Heart right ventricle (tissue), 16 donors: ENCODE measurements at regions not wholly inside any gene's neighbourhood (a gene's known extent, or its start where the extent isn't known, plus 50 kb on each side); places are given as distances from the start of the nearest gene placed in this dataset.
"Not testable (repeated sequence)": the region's sequence is repeated elsewhere in the genome, so short reads cannot be mapped to it uniquely, and the experiment has no call there.

Experiments used
- ATAC-seq, 8 donors: fragments of 200-7000 bp; cut with Tn5 transposase; one replicate each; pipeline ENCODE4 v1.9.1; 2020; ENCODE audit warnings: mild to moderate bottlenecking in 8 of 8, moderate library complexity in 8 of 8, moderate number of reproducible peaks in 1 of 8
- DNase-seq, 2 donors: peaks; one replicate each; pipeline ENCODE4 v3.0.0-alpha.2; 2020
- H3K27ac ChIP-seq, 10 donors: fragments of 200-600 bp; sonication (generic) in 2 of 10; one replicate each; pipeline versions ENCODE4 v1.5.0 to v1.8.0; 2020 to 2022; ENCODE audit warnings: mild to moderate bottlenecking in 3 of 10
- H3K27me3 ChIP-seq, 7 donors: fragments of 200-600 bp; one replicate each; pipeline ENCODE4 v1.8.0; 2021 to 2022; ENCODE audit warnings: mild to moderate bottlenecking in 2 of 7
- H3K36me3 ChIP-seq, 9 donors: fragments of 200-600 bp; sonication (generic) in 1 of 9; one replicate each; pipeline versions ENCODE4 v1.5.0 to v1.8.0; 2020 to 2022; ENCODE audit warnings: mild to moderate bottlenecking in 2 of 9
- H3K4me1 ChIP-seq, 9 donors: fragments of 200-600 bp; sonication (generic) in 1 of 9; one replicate each; pipeline versions ENCODE4 v1.5.0 to v1.8.0; 2020 to 2022; ENCODE audit warnings: mild to moderate bottlenecking in 4 of 9
- H3K4me3 ChIP-seq, 10 donors: fragments of 200-600 bp; sonication (generic) in 2 of 10; one replicate each; pipeline versions ENCODE4 v1.5.0 to v1.8.0; 2020 to 2022; ENCODE audit warnings: mild to moderate bottlenecking in 7 of 10, moderate library complexity in 2 of 10
- H3K9me3 ChIP-seq, 11 donors: fragments of 200-600 bp in 10 of 11; sonication (generic) in 2 of 11; one replicate each; pipeline versions ENCODE4 v1.5.0 to v1.8.0; 2013 to 2022; ENCODE audit warnings: mild to moderate bottlenecking in 2 of 11, control low read depth in 1 of 11, moderate library complexity in 1 of 11
- WGBS, 2 donors: extraction: QIAGEN DNeasy Blood & Tissue Kit; methylation state at CpG; one replicate each; pipeline ENCODE4 v1.1.7; 2013; ENCODE audit warnings: inconsistent platforms in 1 of 2; 5-methylcytosine and 5-hydroxymethylcytosine counted together
- intact Hi-C, 10 donors: fragments of 100-400 bp; cut with DNase I; formaldehyde crosslinking; loops; one replicate each; pipeline versions ENCODE4 v1.11.1 to v1.14.2; 2022
- TF ChIP-seq, protein P1 (sequence below), 9 donors: fragments of 200-600 bp; sonication (generic) in 2 of 9; IDR thresholded peaks; one replicate each; pipeline versions ENCODE4 v1.5.0 to v1.8.0; 2021 to 2022; ENCODE audit warnings: antibody characterized with exemption in 9 of 9, mild to moderate bottlenecking in 5 of 9, moderate library complexity in 1 of 9
- donor health status: Arrhythmogenic right ventricular cardiomyopathy.
- donor health status: ischemic (EF 13 %, LVEDD 7.1; RV severe dilation, severe dysfunction).
- donor health status: healthy with polysubstance abuse.
- donor health status: DM: no; HTN: yes; CAD: no.
- donor health status: DM: no; HTN: no; CAD: no.
- donor health status: ischemic (EF 25% LVEDD 6.9; RV normal size, moderate dysfunction).
- donor health status: ischemic (EF 25% LVEDD 5.7; RV mildly dilated, moderate dysfunction).
- donor health status: healthy.
- donor health status: DM: yes; HTN: yes; CAD: no.
- donor health status: Ischemic cardiomyopathy.
- donor health status: ischemic (EF 35%, LVEDD 5.7; RV mildly dilated, moderate dysfunction).
- donor health status: nonischemic (EF 11% LVEDD 7.7; RV severe dilation, severe dysfunction).
- donor health status: DM: yes; HTN: yes; CAD: no.
- donor health status: PGD.
- donor health status: ischemic (EF 29% LVEDD 5.4; RV normal size, mild dysfunction).
- donor health status: nonischemic (EF 23%, LVEDD 6.1; RV moderate dilation, normal function).

DNA sequence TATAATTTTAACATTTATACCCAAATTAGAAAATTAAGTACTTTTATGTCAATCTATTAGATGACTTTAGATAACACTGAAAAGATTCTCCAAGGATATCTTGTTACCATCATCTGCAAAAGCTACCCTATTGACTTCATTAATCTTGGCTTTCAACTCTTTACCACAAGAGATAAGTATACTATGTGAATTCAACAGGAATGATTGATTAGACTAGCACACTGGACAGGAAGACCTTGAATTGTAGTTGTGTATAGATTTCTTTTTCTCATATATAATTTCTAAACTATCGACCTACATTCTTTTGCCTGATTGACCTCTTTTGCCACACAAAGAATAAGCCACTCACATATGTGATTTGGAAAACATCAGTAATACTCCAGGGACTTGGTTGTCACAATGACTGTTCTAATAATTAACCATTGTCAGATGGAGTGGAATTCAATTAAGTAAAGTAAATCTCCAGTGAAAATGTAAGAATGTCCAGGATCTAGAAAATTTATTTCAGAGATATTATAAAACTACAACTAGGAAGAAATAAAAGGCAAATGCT, 1132.0 kb downstream of the SORCS1 start:
- 56 to 74% methylated on average over 1 of the region's 1 CpG for WGBS, 2 donors

DNA sequence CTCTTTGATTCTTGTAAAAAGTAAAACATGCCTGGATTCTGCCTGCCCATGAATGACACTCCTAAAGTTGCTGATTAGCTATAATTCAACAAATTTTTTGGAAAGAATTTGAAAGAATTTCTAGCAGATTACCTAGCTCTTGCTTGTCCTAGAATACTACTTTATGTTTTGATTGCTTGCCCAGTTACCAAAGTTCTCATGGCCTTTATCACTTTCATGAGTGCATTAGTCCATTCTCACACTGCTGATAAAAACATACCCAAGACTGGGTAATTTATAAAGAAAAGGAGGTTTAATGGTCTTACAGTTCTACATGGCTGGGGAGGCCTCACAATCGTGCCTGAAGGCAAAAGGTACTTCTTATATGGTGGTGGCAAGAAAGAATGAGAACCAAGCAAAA, 1137.3 kb downstream of the SORCS1 start:
- WGBS, 2 donors: 52 to 55% methylated on average over 1 of the region's 1 CpG
- Histone ChIP-seq H3K27me3 (no peaks in the 10 kb centered on the region), H3K27ac (no peak overlapping the region), H3K36me3 (no peaks in the 10 kb centered on the region), H3K4me3 (no peak overlapping the region), H3K9me3 (no peaks in the 10 kb centered on the region), H3K4me1 (no peaks in the 10 kb centered on the region)
- no peak for DNase-seq
- ATAC-seq: no peak
- TF ChIP-seq, protein P1, sequence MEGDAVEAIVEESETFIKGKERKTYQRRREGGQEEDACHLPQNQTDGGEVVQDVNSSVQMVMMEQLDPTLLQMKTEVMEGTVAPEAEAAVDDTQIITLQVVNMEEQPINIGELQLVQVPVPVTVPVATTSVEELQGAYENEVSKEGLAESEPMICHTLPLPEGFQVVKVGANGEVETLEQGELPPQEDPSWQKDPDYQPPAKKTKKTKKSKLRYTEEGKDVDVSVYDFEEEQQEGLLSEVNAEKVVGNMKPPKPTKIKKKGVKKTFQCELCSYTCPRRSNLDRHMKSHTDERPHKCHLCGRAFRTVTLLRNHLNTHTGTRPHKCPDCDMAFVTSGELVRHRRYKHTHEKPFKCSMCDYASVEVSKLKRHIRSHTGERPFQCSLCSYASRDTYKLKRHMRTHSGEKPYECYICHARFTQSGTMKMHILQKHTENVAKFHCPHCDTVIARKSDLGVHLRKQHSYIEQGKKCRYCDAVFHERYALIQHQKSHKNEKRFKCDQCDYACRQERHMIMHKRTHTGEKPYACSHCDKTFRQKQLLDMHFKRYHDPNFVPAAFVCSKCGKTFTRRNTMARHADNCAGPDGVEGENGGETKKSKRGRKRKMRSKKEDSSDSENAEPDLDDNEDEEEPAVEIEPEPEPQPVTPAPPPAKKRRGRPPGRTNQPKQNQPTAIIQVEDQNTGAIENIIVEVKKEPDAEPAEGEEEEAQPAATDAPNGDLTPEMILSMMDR (IDR thresholded peaks at IDR 0.05): no peak
- intact Hi-C loops: no loop called here

More for the DNA sequence above, 1132.0 kb downstream of the SORCS1 start:
- DNase-seq (no peak), ATAC-seq (no peak)
- no peaks in the 10 kb centered on the region for H3K4me1 ChIP-seq
- no peaks in the 10 kb centered on the region for H3K36me3 ChIP-seq
- no peak overlapping the region for H3K4me3 ChIP-seq
- TF ChIP-seq, protein P1 (IDR thresholded peaks at IDR 0.05): no peak
- H3K27me3 ChIP-seq: no peaks in the 10 kb centered on the region
- H3K27ac ChIP-seq: no peak overlapping the region
- peaks cover 0 to 27% (median 0%) of the 10 kb centered on the region in 11 donors for H3K9me3 ChIP-seq
- intact Hi-C loops: no loop called here

DNA sequence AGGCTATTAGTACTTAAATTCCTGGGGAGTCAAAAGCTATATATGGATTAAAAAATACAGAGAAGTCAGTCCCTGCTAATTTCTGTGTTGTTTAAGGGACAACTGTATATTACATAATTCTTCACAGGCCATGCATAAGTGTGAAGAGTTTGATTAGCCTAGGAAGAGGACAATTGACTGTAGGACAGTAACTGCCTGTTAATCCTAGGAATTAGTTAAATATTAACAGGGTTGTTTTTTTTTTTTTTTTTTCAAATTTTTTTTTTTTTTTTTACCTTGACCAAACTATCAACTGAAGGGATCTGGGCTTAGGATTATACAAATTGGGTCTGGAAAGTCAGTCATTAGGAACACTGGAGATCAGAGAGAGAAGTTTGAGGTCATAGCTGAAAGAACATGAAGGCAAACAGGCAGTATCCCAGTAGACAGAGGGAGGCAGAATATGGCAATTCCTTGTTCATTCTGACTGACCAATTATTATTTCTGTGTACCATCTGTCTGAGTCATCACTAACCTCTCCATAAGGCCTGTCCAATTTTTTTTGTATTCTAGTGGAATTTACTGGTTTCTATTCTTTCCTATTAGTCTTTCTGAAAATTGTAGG, 1139.2 kb downstream of the SORCS1 start:
- ATAC-seq (no peak), DNase-seq (no peak)
- H3K9me3 ChIP-seq: no peaks in the 10 kb centered on the region
- no peaks in the 10 kb centered on the region for H3K36me3 ChIP-seq
- H3K4me1 ChIP-seq: no peaks in the 10 kb centered on the region
- no peak overlapping the region for H3K27ac ChIP-seq
- TF ChIP-seq, protein P1 (IDR thresholded peaks at IDR 0.05): no peak
- intact Hi-C loops: no loop called here
- no peak overlapping the region for H3K4me3 ChIP-seq
- H3K27me3 ChIP-seq: no peaks in the 10 kb centered on the region

DNA sequence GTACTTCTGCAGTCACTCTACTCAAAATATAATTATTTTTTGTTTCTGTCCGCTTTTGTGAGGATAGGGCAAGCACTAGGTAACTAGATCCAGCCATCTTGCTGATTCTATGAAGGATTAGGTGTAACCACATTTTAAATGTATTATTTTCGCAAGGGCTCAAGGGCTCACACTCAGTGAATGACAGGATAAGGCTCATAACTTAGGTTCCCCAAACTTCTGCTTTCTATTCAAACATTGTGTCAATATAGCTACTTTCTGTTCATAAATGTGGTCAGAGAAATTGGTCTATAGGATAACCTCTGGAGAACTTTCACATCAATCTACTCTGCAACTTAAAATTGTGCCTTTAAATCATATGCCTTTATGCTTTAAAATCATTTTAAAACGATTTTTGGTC, 1141.2 kb downstream of the SORCS1 start:
- 70 to 80% methylated on average over 3 of the region's 3 CpGs for WGBS, 2 donors
- H3K4me3 ChIP-seq: no peak overlapping the region
- intact Hi-C loops: no loop called here

DNA sequence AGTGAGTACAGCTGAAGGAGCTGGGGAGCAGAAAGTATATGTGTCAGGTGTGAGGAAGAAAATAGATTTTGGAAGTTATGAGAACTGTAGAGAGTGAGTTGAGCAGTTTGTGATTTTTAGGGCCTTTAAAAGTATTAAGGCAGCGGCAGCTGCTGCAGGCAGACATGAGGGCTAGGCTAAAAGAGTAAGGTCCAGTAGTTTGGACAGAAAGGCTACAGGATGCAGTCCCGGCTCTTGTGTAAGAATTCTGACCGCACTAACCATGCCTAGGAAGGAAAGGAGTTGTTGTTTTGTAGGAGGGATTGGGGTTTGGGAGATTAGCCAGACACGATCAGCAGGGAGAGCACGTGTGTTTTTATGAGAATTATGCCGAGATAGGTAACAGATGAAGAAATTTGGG, 1144.9 kb downstream of the SORCS1 start:
- WGBS, 2 donors: 72 to 82% methylated on average over 6 of the region's 6 CpGs
- H3K4me1 ChIP-seq, H3K36me3 ChIP-seq, H3K27ac ChIP-seq, intact Hi-C loops, DNase-seq, ATAC-seq, H3K4me3 ChIP-seq, H3K9me3 ChIP-seq, H3K27me3 ChIP-seq: not testable (repeated sequence)

More for the DNA sequence above, 1141.2 kb downstream of the SORCS1 start:
- no peak for DNase-seq
- H3K36me3 ChIP-seq: no peaks in the 10 kb centered on the region
- TF ChIP-seq, protein P1 (IDR thresholded peaks at IDR 0.05): no peak
- no peaks in the 10 kb centered on the region for H3K27me3 ChIP-seq
- no peaks in the 10 kb centered on the region for H3K4me1 ChIP-seq
- ATAC-seq: no peak
- no peak overlapping the region for H3K27ac ChIP-seq
- no peaks in the 10 kb centered on the region for H3K9me3 ChIP-seq

DNA sequence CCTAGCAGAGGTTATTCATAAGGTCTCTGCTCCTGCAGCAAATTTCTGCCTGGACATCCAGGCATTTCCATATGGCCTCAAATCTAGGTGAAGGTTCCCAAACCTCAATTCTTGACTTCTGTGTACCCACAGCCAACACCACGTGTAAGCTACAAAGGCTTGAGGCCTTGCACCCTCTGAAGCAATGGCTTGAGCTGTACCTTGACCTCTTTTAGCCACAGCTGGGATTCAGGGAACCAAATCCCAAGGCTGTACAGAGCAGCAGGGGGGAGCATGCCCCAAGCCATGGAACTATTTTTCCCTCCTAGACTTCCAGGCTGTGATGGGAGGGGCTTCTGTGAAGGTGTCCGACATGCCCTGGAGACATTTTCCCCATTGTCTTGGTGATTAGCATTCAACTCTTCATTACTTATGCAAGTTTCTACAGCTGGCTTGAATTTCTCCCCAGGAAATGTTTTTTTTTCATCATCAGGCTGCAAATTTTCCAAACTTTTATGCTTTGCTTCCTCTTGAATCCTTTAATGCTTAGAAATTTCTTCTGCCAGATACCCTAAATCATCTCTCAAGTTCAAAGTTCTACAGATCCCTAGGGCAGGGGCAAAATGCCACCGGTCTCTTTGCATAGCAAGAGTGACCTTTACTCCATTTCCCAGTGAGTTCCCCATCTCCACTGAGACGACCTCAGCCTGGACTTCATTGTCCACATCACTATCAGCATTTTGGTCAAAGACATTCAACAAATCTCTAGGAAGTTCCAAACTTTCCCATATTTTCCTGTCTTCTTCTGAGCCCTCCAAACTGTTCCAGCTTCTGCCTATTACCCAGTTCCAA, 1148.9 kb downstream of the SORCS1 start:
- ATAC-seq, intact Hi-C loops, DNase-seq, H3K36me3 ChIP-seq, H3K27me3 ChIP-seq, H3K4me1 ChIP-seq, H3K4me3 ChIP-seq, H3K27ac ChIP-seq: not testable (repeated sequence)
- peaks cover 0 to 24% (median 3%) of the 10 kb centered on the region in 11 donors for H3K9me3 ChIP-seq
- WGBS, 2 donors: 67 to 72% methylated on average over 4 of the region's 4 CpGs
